ENCODE measurements at regions not wholly inside any gene's neighbourhood (a gene's known extent, or its start where the extent isn't known, plus 50 kb on each side); places are given as distances from the start of the nearest gene placed in this dataset.

GRCh38 chr4:133095591-133095990 lies 53.5 kb upstream of the PCDH10 start:
- Mint-ChIP-seq H3K4me3 (ENCODE audit: unreplicated experiment) (no peak overlapping the region), H3K27ac (ENCODE audit: unreplicated experiment) (no peak overlapping the region), H3K4me1 (ENCODE audit: unreplicated experiment) (no peaks in the 10 kb centered on the region), H3K36me3 (ENCODE audit: unreplicated experiment) (no peaks in the 10 kb centered on the region), H3K9me3 (ENCODE audit: unreplicated experiment) (peaks cover 4% of the 10 kb centered on the region), H3K27me3 (ENCODE audit: unreplicated experiment) (no peaks in the 10 kb centered on the region)
- TF ChIP-seq, protein P1, sequence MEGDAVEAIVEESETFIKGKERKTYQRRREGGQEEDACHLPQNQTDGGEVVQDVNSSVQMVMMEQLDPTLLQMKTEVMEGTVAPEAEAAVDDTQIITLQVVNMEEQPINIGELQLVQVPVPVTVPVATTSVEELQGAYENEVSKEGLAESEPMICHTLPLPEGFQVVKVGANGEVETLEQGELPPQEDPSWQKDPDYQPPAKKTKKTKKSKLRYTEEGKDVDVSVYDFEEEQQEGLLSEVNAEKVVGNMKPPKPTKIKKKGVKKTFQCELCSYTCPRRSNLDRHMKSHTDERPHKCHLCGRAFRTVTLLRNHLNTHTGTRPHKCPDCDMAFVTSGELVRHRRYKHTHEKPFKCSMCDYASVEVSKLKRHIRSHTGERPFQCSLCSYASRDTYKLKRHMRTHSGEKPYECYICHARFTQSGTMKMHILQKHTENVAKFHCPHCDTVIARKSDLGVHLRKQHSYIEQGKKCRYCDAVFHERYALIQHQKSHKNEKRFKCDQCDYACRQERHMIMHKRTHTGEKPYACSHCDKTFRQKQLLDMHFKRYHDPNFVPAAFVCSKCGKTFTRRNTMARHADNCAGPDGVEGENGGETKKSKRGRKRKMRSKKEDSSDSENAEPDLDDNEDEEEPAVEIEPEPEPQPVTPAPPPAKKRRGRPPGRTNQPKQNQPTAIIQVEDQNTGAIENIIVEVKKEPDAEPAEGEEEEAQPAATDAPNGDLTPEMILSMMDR (IDR thresholded peaks at IDR 0.05), result no peak
- no peak for DNase-seq (ENCODE audit: extremely low spot score, unreplicated experiment)

DNA sequence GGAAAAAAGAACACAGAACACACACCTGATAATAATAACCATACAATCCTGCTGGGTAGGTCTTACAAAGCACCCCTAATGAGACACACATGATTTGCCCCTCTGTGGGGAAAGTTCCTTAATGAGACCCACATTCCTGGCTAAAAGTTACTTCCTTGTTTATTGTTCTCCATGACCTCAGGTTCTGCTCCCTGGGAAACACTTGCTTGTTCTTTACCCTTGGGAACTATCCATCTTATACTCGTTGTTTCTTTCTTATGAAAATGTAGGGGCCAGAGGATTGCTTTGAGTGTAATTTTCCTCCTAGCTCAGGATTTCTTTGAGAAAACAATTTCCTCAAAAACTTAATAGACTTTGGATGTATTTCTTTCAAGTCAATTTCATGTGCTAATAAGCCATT lies 52.1 kb upstream of the PCDH10 start:
- no peak overlapping the region for H3K4me3 Mint-ChIP-seq (ENCODE audit: unreplicated experiment)
- no peaks in the 10 kb centered on the region for H3K36me3 Mint-ChIP-seq (ENCODE audit: unreplicated experiment)
- H3K9me3 Mint-ChIP-seq (ENCODE audit: unreplicated experiment), result peaks cover 4% of the 10 kb centered on the region
- TF ChIP-seq, protein P1 (IDR thresholded peaks at IDR 0.05), result no peak
- no peaks in the 10 kb centered on the region for H3K4me1 Mint-ChIP-seq (ENCODE audit: unreplicated experiment)
- H3K27me3 Mint-ChIP-seq (ENCODE audit: unreplicated experiment), result no peaks in the 10 kb centered on the region
- DNase-seq (ENCODE audit: extremely low spot score, unreplicated experiment), result no peak
- H3K27ac Mint-ChIP-seq (ENCODE audit: unreplicated experiment), result no peak overlapping the region

All from osteocyte (in vitro differentiated cells).